ENCODE measurements at regions not wholly inside any gene's neighbourhood (a gene's known extent, or its start where the extent isn't known, plus 50 kb on each side); places are given as distances from the start of the nearest gene placed in this dataset.

- no peak for TF ChIP-seq CTCF (IDR thresholded peaks at IDR 0.05; ENCODE audit: unreplicated experiment)
- CTCF ChIA-PET, result no interaction called here
- no TSS peak for BruUV-seq (replicated peaks)
- Mint-ChIP-seq H3K27me3 (ENCODE audit: unreplicated experiment) (no peaks in the 10 kb centered on the region), H3K27ac (ENCODE audit: unreplicated experiment) (no peak overlapping the region), H3K4me3 (ENCODE audit: low read depth, unreplicated experiment) (no peak overlapping the region), H3K36me3 (ENCODE audit: insufficient read depth, unreplicated experiment) (no peaks in the 10 kb centered on the region), H3K4me1 (ENCODE audit: low read depth, unreplicated experiment) (no peaks in the 10 kb centered on the region), H3K9me3 (ENCODE audit: low read depth, unreplicated experiment) (peaks cover 13% of the 10 kb centered on the region)
- DNase-seq, result no peak
- intact Hi-C loops (cut with micrococcal nuclease; ENCODE audit: unreplicated experiment), result no loop called here
Observed at GRCh38 chr21:25149022-25149421, 458.3 kb downstream of the MRPL39 start.

- DNase-seq, result no peak
- Mint-ChIP-seq H3K4me3 (ENCODE audit: low read depth, unreplicated experiment) (no peak overlapping the region), H3K27me3 (ENCODE audit: unreplicated experiment) (no peaks in the 10 kb centered on the region), H3K36me3 (ENCODE audit: insufficient read depth, unreplicated experiment) (no peaks in the 10 kb centered on the region), H3K27ac (ENCODE audit: unreplicated experiment) (no peak overlapping the region), H3K4me1 (ENCODE audit: low read depth, unreplicated experiment) (no peaks in the 10 kb centered on the region), H3K9me3 (ENCODE audit: low read depth, unreplicated experiment) (peaks cover 5% of the 10 kb centered on the region)
- no peak for TF ChIP-seq CTCF (IDR thresholded peaks at IDR 0.05; ENCODE audit: unreplicated experiment)
- intact Hi-C loops (cut with micrococcal nuclease; ENCODE audit: unreplicated experiment), result no loop called here
- BruUV-seq (replicated peaks), result no TSS peak
- CTCF ChIA-PET, result no interaction called here
Observed at GRCh38 chr21:25139414-25139813, 467.9 kb downstream of the MRPL39 start.

DNA sequence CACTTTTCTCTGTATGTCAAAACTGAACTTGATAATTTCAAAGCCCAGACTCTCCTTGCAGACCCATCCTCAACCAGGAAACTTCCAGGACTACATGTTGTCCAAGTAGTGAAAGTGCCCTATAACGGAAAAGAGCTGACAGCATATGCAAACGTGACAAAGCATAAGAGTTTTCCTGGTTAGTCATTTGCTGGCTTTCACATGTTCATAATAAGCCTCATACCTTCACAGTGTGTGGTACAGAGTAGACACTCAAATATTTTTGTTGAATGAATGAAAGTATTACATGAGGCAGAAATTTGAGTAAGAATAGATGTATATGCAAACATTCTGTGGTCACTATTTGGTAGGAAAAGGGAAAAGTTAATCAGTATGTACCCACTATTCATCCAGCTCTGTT is 473.3 kb downstream of the MRPL39 start:
- CTCF ChIA-PET, result no interaction called here
- H3K4me3 Mint-ChIP-seq (ENCODE audit: low read depth, unreplicated experiment), result no peak overlapping the region
- BruUV-seq (replicated peaks), result no TSS peak

GRCh38 chr21:25127811-25128210 is 479.5 kb downstream of the MRPL39 start:
- DNase-seq, result no peak
- peaks cover 7% of the 10 kb centered on the region for H3K9me3 Mint-ChIP-seq (ENCODE audit: low read depth, unreplicated experiment)
- CTCF ChIA-PET, result no interaction called here
- intact Hi-C loops (cut with micrococcal nuclease; ENCODE audit: unreplicated experiment), result no loop called here
- no peaks in the 10 kb centered on the region for H3K4me1 Mint-ChIP-seq (ENCODE audit: low read depth, unreplicated experiment)
- H3K36me3 Mint-ChIP-seq (ENCODE audit: insufficient read depth, unreplicated experiment), result no peaks in the 10 kb centered on the region
- H3K27me3 Mint-ChIP-seq (ENCODE audit: unreplicated experiment), result no peaks in the 10 kb centered on the region
- no TSS peak for BruUV-seq (replicated peaks)
- no peak overlapping the region for H3K27ac Mint-ChIP-seq (ENCODE audit: unreplicated experiment)
- H3K4me3 Mint-ChIP-seq (ENCODE audit: low read depth, unreplicated experiment), result no peak overlapping the region
- no peak for TF ChIP-seq CTCF (IDR thresholded peaks at IDR 0.05; ENCODE audit: unreplicated experiment)

More for the DNA sequence above, 473.3 kb downstream of the MRPL39 start:
- H3K36me3 Mint-ChIP-seq (ENCODE audit: insufficient read depth, unreplicated experiment), result no peaks in the 10 kb centered on the region
- no peak for TF ChIP-seq CTCF (IDR thresholded peaks at IDR 0.05; ENCODE audit: unreplicated experiment)
- intact Hi-C loops (cut with micrococcal nuclease; ENCODE audit: unreplicated experiment), result no loop called here
- peaks cover 12% of the 10 kb centered on the region for H3K9me3 Mint-ChIP-seq (ENCODE audit: low read depth, unreplicated experiment)
- no peak overlapping the region for H3K27ac Mint-ChIP-seq (ENCODE audit: unreplicated experiment)
- H3K27me3 Mint-ChIP-seq (ENCODE audit: unreplicated experiment), result no peaks in the 10 kb centered on the region
- no peak for DNase-seq
- no peaks in the 10 kb centered on the region for H3K4me1 Mint-ChIP-seq (ENCODE audit: low read depth, unreplicated experiment)

- Mint-ChIP-seq H3K27me3 (ENCODE audit: unreplicated experiment) (no peaks in the 10 kb centered on the region), H3K9me3 (ENCODE audit: low read depth, unreplicated experiment) (peaks cover 7% of the 10 kb centered on the region), H3K36me3 (ENCODE audit: insufficient read depth, unreplicated experiment) (no peaks in the 10 kb centered on the region), H3K4me3 (ENCODE audit: low read depth, unreplicated experiment) (no peak overlapping the region), H3K27ac (ENCODE audit: unreplicated experiment) (no peak overlapping the region), H3K4me1 (ENCODE audit: low read depth, unreplicated experiment) (no peaks in the 10 kb centered on the region)
- TF ChIP-seq CTCF (IDR thresholded peaks at IDR 0.05; ENCODE audit: unreplicated experiment), result no peak
- CTCF ChIA-PET, result no interaction called here
- BruUV-seq (replicated peaks), result no TSS peak
- DNase-seq, result no peak
- intact Hi-C loops (cut with micrococcal nuclease; ENCODE audit: unreplicated experiment), result no loop called here
Observed at GRCh38 chr21:25127007-25127406, 480.3 kb downstream of the MRPL39 start.

Measured in Calu3 (cell line).